Activated naive CD4-positive, alpha-beta T cell treated with anti-CD3 and anti-CD28 coated beads, Interleukin-2, amount 50 U/mL, for 24 hours (primary cell): ENCODE measurements at regions not wholly inside any gene's neighbourhood (a gene's known extent, or its start where the extent isn't known, plus 50 kb on each side); places are given as distances from the start of the nearest gene placed in this dataset.

Experiments
- H3K27ac Mint-ChIP-seq: one replicate; pipeline ENCODE4 v1.8.0; 2021; ENCODE audit warnings: mild to moderate bottlenecking, mixed read lengths
- H3K27me3 Mint-ChIP-seq: one replicate; pipeline ENCODE4 v1.8.0; 2021; ENCODE audit warnings: mixed read lengths
- H3K36me3 Mint-ChIP-seq: one replicate; pipeline ENCODE4 v1.8.0; 2021; ENCODE audit warnings: mixed read lengths
- H3K4me1 Mint-ChIP-seq: one replicate; pipeline ENCODE4 v1.8.0; 2021; ENCODE audit warnings: mixed read lengths
- H3K4me3 Mint-ChIP-seq: one replicate; pipeline ENCODE4 v1.8.0; 2021; ENCODE audit warnings: mild to moderate bottlenecking, mixed read lengths
- H3K9me3 Mint-ChIP-seq: one replicate; pipeline ENCODE4 v1.8.0; 2021; ENCODE audit warnings: mixed read lengths

DNA sequence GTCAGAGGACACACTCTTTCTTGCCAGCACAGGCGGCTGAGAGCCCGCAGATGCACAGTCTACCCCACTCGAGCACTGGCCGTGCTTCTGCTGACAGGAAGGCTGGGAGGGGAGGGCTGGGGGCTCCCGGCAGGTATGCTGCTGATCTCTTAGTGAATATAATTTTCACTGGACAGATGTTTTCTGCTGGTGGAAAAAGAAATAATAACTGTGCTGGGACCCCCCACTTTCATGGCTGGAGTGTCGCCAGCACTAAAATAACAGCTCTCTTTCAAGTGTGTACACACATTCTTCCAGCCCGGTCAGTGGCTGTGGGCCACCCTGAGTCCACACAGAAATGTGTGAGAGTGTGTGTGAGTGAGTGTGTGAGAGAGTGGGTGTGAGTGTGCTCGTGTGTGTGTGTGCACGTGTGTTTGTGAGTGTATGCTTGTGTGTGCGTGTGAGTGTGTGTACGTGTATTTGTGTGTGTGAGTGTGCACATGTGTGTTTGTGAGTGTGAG lies 167.7 kb upstream of the USP24 start:
- Mint-ChIP-seq H3K9me3 (no peaks in the 10 kb centered on the region), H3K36me3 (no peaks in the 10 kb centered on the region), H3K4me1 (peaks cover 13% of the 10 kb centered on the region), H3K27me3 (peaks cover under 1% of the 10 kb centered on the region), H3K27ac (no peak overlapping the region), H3K4me3 (no peak overlapping the region)

DNA sequence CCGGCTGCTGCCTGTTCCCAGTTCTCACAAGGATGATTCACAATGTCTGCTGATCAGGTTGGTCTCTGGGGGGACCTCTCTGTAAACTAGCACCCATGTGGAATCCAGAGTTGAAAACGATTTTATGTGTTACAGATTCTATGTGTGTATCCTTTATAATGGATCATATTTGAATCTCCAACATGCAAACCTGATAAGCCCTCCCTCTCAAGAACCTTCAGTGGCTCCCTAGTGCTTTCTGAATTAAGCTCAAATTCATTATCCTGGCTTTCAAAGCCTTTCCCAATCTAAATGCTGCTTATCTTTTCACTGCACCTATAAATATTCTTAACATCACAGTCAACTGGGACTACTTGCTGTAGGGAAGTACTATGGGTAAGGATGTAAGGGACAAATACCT lies 166.8 kb upstream of the USP24 start:
- Mint-ChIP-seq H3K4me1 (peaks cover 13% of the 10 kb centered on the region), H3K9me3 (no peaks in the 10 kb centered on the region), H3K27ac (no peak overlapping the region), H3K27me3 (no peaks in the 10 kb centered on the region), H3K36me3 (no peaks in the 10 kb centered on the region), H3K4me3 (no peak overlapping the region)

DNA sequence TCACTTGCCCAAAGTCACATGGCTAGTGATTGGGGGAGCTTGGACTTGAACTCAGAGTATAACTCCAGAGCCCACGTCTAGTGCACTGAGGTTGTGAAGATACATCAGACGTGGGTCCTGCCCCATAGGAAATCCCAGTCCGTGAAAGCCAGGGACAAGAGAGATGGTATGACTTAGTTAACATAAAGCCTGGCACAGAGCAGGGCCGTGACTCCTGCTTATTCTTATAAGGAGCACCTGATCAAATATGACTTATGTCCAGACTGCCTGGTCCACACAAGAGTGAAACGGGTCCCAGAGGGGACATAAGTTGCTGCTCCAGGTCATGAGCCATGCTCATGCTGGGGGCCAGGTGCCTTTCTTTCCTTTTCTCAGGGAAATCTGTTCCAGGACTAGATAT lies 166.3 kb upstream of the USP24 start:
- Mint-ChIP-seq H3K27ac (no peak overlapping the region), H3K4me3 (no peak overlapping the region), H3K27me3 (no peaks in the 10 kb centered on the region), H3K36me3 (no peaks in the 10 kb centered on the region), H3K9me3 (no peaks in the 10 kb centered on the region), H3K4me1 (peaks cover 13% of the 10 kb centered on the region)

DNA sequence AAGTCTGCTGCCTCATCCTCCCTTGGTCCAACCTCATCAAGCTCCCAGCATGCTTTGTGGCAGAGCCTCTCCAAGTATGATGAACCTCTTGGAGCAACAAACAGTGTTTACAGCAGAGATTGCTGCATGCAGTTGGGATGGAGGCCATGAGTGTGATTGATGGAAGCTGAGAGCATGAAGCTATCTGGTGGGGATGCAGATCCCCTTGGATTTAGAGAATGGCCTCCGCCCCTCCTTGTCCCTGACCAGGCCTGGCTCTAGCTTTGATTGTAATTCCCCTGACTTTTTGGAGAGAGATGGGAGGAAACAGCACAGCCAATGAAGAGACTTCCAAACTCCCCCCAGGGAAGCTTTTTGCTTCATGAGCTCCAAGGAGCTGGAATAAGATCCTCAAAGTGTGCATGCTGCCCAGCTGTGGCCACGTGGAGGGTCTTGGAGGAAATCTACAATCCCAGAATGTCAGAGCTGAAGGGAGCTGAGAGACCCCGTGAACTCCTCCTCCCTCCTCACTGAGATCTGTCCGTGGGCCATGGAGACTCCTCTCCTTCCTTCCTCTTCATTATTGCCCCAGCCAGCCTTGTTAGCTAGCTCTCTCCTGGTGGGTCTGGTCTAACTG lies 165.3 kb upstream of the USP24 start:
- Mint-ChIP-seq H3K4me3 (no peak overlapping the region), H3K9me3 (no peaks in the 10 kb centered on the region), H3K27ac (peak overlapping the region; percentile 1), H3K27me3 (no peaks in the 10 kb centered on the region), H3K4me1 (peaks cover 13% of the 10 kb centered on the region), H3K36me3 (no peaks in the 10 kb centered on the region)

DNA sequence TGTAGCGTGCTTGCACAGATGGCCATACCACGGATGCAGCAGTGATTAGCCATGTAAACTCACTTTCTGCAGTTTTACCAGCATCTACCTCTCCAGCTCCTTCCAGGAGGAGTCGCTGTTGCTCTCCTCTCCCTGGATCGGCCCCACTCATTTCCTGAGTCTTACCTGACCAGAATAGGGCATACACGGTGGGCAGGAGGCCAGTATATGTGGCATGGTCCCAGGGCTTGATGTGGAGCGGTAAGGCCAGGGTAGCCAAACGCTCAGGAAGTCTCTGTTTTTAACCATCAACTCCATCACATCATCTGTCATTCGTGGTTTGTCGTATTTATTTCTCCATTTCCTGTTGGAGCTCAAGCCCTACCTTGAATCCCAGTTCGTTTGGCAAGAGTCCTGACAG lies 163.4 kb upstream of the USP24 start:
- H3K9me3 Mint-ChIP-seq = no peaks in the 10 kb centered on the region
- H3K36me3 Mint-ChIP-seq = no peaks in the 10 kb centered on the region
- H3K4me3 Mint-ChIP-seq = no peak overlapping the region
- H3K4me1 Mint-ChIP-seq = peaks cover 13% of the 10 kb centered on the region
- no peak overlapping the region for H3K27ac Mint-ChIP-seq
- no peaks in the 10 kb centered on the region for H3K27me3 Mint-ChIP-seq

DNA sequence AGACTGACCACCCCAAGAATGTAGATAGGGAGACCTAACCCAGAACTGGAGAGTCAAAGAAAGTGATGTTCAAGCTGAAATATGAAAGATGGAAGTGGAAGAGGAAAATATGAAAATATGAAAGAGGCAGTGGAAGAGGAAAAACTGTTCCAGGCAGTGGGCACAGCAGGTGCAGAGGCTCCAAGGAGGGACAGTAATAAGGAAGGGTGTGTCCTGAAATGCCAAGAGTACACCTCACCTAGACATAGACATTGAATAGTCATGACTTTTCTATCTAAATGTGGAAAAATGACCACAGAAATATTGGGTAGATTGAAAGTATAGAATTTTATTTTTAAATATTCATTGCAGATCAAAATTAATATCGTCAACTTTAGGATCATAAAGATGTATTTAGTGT lies 161.7 kb upstream of the USP24 start:
- Mint-ChIP-seq H3K27me3 (no peaks in the 10 kb centered on the region), H3K4me1 (peaks cover 13% of the 10 kb centered on the region), H3K9me3 (no peaks in the 10 kb centered on the region)

DNA sequence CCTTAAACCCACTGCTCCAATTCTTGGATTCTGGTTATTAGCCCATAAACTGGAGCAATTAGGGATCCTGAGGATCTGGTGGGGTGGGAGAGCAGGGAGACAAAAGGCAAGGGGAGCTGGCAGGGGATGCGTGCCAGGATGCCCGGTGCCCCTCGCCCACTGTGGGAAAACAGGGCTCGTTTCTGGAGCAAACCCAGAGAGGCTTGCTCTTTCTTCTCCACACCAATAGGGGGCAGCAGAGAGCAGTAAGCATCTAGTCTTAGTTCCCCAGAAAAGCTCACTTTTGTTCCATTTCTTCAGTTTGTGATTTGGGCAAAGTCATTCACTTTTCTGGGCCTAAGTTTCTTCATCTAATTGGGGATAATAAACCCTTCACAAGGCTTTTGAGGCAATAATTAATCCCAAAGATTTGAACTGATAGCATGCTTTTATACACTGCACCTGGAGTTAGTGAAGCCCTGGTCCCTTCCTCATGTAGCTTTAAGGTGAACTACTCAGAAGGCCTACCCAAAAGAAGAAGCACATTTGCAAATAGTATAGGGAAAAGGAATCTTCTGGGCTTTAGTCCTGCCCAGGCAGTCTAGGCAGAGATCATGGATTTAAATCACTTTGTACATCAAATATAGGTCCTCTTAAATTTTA lies 160.6 kb upstream of the USP24 start:
- no peaks in the 10 kb centered on the region for H3K36me3 Mint-ChIP-seq
- no peak overlapping the region for H3K27ac Mint-ChIP-seq
- H3K9me3 Mint-ChIP-seq = no peaks in the 10 kb centered on the region
- H3K27me3 Mint-ChIP-seq = no peaks in the 10 kb centered on the region
- H3K4me1 Mint-ChIP-seq = peaks cover 13% of the 10 kb centered on the region
- no peak overlapping the region for H3K4me3 Mint-ChIP-seq

More for the DNA sequence above, 161.7 kb upstream of the USP24 start:
- Mint-ChIP-seq H3K27ac (no peak overlapping the region), H3K4me3 (no peak overlapping the region), H3K36me3 (no peaks in the 10 kb centered on the region)

DNA sequence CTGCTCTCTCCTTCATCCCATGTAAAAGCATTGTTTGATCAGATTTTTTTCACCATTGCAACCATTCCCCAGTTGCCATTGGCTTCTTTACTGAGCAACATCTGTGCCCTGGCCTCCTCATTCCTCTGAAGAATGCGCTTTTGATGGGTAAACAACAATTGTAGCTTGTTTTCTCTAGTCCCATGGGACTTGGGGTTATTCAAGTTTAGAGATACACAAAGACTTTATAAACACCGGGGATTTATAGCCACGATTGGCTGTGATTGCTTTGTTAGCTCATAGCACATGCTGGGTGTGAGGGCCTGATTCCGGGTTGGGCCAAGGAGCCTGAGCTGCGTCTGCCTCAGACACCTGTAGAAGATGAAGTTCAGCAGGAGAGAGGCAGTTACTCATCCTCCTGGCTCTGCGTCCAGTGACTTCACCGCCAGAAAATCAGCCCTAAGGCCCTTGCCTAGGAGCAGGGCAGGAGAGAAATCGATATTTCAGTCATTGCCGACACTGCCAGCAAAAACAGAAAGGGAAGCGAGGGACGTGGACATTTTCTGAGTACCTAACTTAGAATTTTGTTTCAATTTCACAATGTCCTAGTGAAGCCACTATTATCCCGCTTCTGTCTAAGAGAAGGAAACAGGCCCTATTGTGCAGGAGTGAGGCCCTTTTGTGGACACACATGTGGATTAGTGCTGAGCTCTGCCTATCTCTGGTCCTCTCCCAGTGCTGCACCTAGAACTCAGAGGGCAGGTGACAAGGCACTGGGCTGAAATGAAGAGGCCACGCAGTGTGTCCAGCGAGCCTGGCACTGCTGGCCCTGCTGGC lies 159.8 kb upstream of the USP24 start:
- peaks cover 13% of the 10 kb centered on the region for H3K4me1 Mint-ChIP-seq
- H3K36me3 Mint-ChIP-seq = no peaks in the 10 kb centered on the region
- no peak overlapping the region for H3K4me3 Mint-ChIP-seq

DNA sequence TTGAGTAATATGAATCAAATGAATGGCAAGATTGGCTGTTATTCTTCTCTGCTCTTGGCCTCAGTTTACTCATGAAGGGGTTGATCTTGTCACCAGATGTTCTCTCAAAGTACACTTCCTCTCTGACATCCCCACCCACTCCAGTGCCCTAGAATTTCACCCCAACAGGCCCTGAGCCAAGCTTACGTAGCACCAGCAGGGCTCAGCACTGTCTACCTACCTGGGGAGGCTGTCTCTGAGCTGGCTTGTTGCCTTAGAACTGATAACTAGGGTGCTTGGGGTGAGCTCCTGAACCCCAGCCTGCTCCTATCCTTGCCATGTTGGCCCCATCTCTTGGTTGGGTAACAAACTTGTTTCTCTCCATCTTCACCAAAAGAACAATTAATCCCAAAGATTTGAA lies 159.1 kb upstream of the USP24 start:
- Mint-ChIP-seq H3K36me3 (no peaks in the 10 kb centered on the region), H3K4me3 (no peak overlapping the region), H3K4me1 (peaks cover 9% of the 10 kb centered on the region), H3K27me3 (peaks cover 7% of the 10 kb centered on the region), H3K9me3 (no peaks in the 10 kb centered on the region), H3K27ac (no peak overlapping the region)

More for the DNA sequence above, 159.8 kb upstream of the USP24 start:
- no peaks in the 10 kb centered on the region for H3K9me3 Mint-ChIP-seq
- H3K27ac Mint-ChIP-seq = no peak overlapping the region
- H3K27me3 Mint-ChIP-seq = peaks cover 4% of the 10 kb centered on the region

DNA sequence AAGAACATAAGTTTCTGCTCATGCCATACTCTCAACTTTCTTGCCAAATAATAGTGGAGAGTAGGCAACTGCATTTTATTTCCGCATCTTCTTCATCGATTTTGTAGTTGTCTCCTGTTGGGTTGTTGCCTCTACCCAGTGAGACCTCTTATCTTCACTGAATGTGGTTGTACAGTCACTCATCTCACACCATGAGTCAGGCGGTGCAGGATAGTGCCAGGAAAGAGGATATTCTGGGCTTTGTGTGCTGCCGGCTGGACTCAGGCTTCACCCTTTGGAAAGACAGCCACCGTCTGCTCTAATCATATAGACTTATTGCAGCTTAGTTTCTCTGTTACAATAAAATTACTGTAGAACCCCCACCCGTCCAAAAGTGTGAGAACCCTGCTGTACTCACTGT lies 154.3 kb upstream of the USP24 start:
- no peaks in the 10 kb centered on the region for H3K36me3 Mint-ChIP-seq
- no peak overlapping the region for H3K4me3 Mint-ChIP-seq
- no peaks in the 10 kb centered on the region for H3K9me3 Mint-ChIP-seq
- H3K27me3 Mint-ChIP-seq = peaks cover 8% of the 10 kb centered on the region
- no peaks in the 10 kb centered on the region for H3K4me1 Mint-ChIP-seq
- H3K27ac Mint-ChIP-seq = no peak overlapping the region

DNA sequence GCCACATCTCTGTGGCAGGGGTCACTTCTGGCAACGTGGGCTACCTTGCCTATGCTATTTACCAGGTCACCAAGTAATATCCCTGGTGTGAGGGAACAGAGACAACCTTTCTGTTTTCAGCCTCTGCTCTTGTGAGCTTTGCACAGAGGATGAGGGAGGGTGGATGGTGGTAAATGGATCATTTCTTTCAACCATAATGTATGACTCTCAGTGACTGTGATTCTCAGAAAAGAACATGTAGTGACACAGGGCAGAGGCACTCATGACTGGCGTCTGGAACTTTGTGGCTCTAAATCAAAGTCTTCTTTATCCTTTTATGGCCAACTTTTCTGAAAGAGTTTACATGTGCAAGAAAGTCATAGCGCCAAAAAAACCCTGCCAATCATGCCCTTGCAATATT lies 153.5 kb upstream of the USP24 start:
- Mint-ChIP-seq H3K4me3 (no peak overlapping the region), H3K27me3 (peaks cover 11% of the 10 kb centered on the region), H3K27ac (no peak overlapping the region), H3K36me3 (no peaks in the 10 kb centered on the region), H3K4me1 (no peaks in the 10 kb centered on the region), H3K9me3 (no peaks in the 10 kb centered on the region)

DNA sequence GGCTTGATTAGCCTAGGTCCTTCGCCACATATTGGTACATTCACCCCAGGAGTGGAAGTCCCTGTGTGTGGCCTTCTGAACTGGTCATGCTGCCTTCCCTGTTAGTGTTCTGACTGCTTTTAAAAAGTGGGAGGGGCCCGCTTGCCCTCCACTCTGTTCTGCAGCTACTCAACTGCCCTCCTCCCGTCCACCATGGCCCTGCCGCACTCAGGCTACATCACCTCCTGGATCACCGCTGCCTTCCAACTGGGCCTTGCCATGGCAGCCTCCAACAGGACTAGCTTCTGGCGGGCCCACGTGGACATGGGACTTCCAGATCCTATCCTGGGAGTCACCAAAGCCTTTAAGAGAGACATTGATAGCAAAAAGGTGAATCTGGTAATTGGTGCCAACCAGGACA lies 152.1 kb upstream of the USP24 start:
- Mint-ChIP-seq H3K4me3 (no peak overlapping the region), H3K9me3 (no peaks in the 10 kb centered on the region), H3K27ac (no peak overlapping the region), H3K36me3 (no peaks in the 10 kb centered on the region), H3K4me1 (no peaks in the 10 kb centered on the region), H3K27me3 (peaks cover 11% of the 10 kb centered on the region)

DNA sequence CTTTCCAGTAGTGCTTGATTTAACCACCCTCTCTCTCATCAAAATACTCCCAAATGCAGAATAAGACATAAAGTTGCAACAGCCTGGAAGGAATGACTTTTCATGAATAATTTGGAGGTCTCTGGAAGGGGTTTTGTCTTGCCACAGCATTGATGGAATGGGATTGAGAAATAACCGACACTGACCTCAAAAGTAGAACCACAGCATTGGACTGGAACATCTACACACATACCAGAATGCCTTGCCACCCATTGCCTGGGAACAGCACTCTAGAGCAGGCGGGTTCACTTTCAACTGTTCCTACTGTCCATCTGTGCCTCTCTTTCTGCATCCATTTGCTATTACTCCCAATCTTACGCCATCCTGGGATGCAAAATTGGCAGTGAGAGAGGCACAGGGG lies 149.1 kb upstream of the USP24 start:
- H3K4me3 Mint-ChIP-seq = no peak overlapping the region

DNA sequence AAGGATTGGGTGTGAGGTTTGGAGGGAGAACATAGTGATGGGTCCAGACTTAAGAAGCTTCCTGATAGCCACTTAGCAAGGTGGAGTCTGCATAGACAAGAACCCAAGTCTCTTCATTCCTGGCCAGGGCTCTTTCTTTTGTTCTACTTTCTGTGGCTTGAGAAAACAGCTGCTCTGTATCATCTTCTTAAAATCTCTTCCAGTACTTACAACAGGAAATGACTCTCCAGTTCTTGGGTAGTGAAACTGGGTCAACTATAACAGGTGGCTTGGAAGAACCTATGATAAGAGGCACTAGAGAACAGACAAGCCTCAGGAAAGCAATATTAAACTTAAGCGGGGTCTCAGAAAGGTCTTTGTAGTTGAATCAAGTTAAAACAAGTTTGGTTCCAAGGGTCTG lies 148.1 kb upstream of the USP24 start:
- H3K4me3 Mint-ChIP-seq = no peak overlapping the region
- H3K27me3 Mint-ChIP-seq = peaks cover 6% of the 10 kb centered on the region
- no peaks in the 10 kb centered on the region for H3K9me3 Mint-ChIP-seq
- H3K27ac Mint-ChIP-seq = no peak overlapping the region
- H3K4me1 Mint-ChIP-seq = no peaks in the 10 kb centered on the region
- H3K36me3 Mint-ChIP-seq = no peaks in the 10 kb centered on the region

More for the DNA sequence above, 149.1 kb upstream of the USP24 start:
- no peak overlapping the region for H3K27ac Mint-ChIP-seq
- H3K4me1 Mint-ChIP-seq = no peaks in the 10 kb centered on the region
- no peaks in the 10 kb centered on the region for H3K36me3 Mint-ChIP-seq
- H3K9me3 Mint-ChIP-seq = no peaks in the 10 kb centered on the region
- H3K27me3 Mint-ChIP-seq = peaks cover 6% of the 10 kb centered on the region

DNA sequence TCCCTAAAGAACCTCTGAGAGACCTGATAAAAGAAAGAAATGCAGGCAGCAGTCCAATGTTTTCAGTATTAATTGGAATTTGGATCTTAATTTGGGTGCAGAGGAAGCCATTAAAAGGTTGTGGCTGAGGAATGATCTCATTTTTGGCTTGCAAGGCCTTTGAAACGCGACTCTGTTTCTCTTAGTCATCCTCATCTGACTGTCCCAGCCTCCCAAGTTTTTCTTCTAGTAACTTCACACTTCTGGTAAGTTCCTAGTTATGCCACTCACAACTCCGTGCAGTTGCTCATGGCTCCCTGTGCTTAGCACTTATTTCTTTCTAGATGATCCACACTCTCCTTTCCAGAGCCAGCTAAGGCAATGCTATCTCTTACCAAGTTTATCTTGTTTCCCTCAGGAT lies 147.4 kb upstream of the USP24 start:
- Mint-ChIP-seq H3K27me3 (peaks cover 6% of the 10 kb centered on the region), H3K36me3 (no peaks in the 10 kb centered on the region), H3K9me3 (no peaks in the 10 kb centered on the region), H3K4me1 (no peaks in the 10 kb centered on the region), H3K27ac (no peak overlapping the region), H3K4me3 (no peak overlapping the region)

DNA sequence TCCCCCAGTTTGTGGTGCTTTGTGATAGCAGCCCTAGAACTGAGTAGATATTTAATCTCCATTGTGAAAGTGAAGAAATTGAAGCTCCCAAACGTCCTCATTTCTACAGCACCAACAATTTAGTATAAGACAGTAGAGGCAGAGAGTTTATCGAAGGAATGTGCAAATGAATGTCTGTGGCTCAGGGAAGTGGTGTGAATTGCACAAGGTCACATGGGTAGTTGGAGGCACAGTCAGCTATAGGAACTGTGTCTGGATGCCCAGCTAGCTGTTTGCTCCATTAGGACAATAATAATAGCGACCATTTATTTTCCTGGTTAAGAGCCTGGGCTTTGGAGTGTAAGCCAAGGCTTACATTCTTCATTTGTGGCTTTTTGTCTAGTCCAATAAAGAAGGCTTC lies 144.4 kb upstream of the USP24 start:
- H3K4me3 Mint-ChIP-seq = no peak overlapping the region
- H3K27ac Mint-ChIP-seq = no peak overlapping the region
- peaks cover 6% of the 10 kb centered on the region for H3K27me3 Mint-ChIP-seq
- no peaks in the 10 kb centered on the region for H3K4me1 Mint-ChIP-seq
- H3K9me3 Mint-ChIP-seq = no peaks in the 10 kb centered on the region
- H3K36me3 Mint-ChIP-seq = no peaks in the 10 kb centered on the region
